Karpas-422 (cell line): ENCODE measurements at regions not wholly inside any gene's neighbourhood (a gene's known extent, or its start where the extent isn't known, plus 50 kb on each side); places are given as distances from the start of the nearest gene placed in this dataset.

Experiments used
- DNase-seq: peaks from one replicate; pipeline ENCODE4 v3.0.0-alpha.2; 2015
- H2AFZ ChIP-seq: fragments of 200-600 bp; sonication (generic); 2 replicates; pipeline ENCODE4 v1.6.1; 2014; ENCODE audit warnings: antibody characterized with exemption, low read length, mixed read lengths
- H3K27ac ChIP-seq: fragments of 200-600 bp; sonication (generic); 2 replicates; pipeline ENCODE4 v1.5.1; 2014; ENCODE audit warnings: mild to moderate bottlenecking, low read length, moderate library complexity
- H3K27me3 ChIP-seq: fragments of 200-600 bp; sonication (generic); 2 replicates; pipeline ENCODE4 v1.6.1; 2014; ENCODE audit warnings: low read length, mixed read lengths
- H3K36me3 ChIP-seq: fragments of 200-600 bp; sonication (generic); 2 replicates; pipeline ENCODE4 v1.6.1; 2014; ENCODE audit warnings: low read length, mixed read lengths; ENCODE audit not compliant: insufficient read depth
- H3K4me1 ChIP-seq: fragments of 200-600 bp; sonication (generic); 2 replicates; pipeline ENCODE4 v1.6.1; 2014; ENCODE audit warnings: mild to moderate bottlenecking, low read length, mixed read lengths
- H3K4me2 ChIP-seq: fragments of 200-600 bp; sonication (generic); 2 replicates; pipeline ENCODE4 v1.6.1; 2014; ENCODE audit warnings: low read length, low read depth, mild to moderate bottlenecking; ENCODE audit not compliant: poor library complexity, severe bottlenecking
- H3K4me3 ChIP-seq: fragments of 200-600 bp; sonication (generic); 2 replicates; pipeline ENCODE4 v1.5.1; 2014; ENCODE audit warnings: mild to moderate bottlenecking, antibody characterized with exemption, low read length, mixed read lengths
- H3K79me2 ChIP-seq: fragments of 200-600 bp; sonication (generic); 2 replicates; pipeline ENCODE4 v1.6.1; 2014; ENCODE audit warnings: mild to moderate bottlenecking, low read length, mixed read lengths
- H3K9ac ChIP-seq: fragments of 200-600 bp; sonication (generic); 2 replicates; pipeline ENCODE4 v1.6.0; 2014; ENCODE audit warnings: low read length
- H3K9me2 ChIP-seq: fragments of 200-600 bp; sonication (generic), shearing (Covaris generic); replicated peaks from 2 replicates; pipeline ENCODE4 v1.6.0; 2014; ENCODE audit warnings: mild to moderate bottlenecking, low read length, moderate library complexity; ENCODE audit not compliant: insufficient read depth
- H3K9me3 ChIP-seq: fragments of 300-700, 200-600 bp; sonication (generic); 2 replicates; pipeline ENCODE4 v1.6.1; 2014; ENCODE audit warnings: low read length, mixed read lengths
- H4K20me1 ChIP-seq: fragments of 200-600 bp; sonication (generic); 2 replicates; pipeline ENCODE4 v1.6.1; 2014; ENCODE audit warnings: mild to moderate bottlenecking, antibody characterized with exemption, low read length, low read depth; ENCODE audit not compliant: insufficient read depth

DNA sequence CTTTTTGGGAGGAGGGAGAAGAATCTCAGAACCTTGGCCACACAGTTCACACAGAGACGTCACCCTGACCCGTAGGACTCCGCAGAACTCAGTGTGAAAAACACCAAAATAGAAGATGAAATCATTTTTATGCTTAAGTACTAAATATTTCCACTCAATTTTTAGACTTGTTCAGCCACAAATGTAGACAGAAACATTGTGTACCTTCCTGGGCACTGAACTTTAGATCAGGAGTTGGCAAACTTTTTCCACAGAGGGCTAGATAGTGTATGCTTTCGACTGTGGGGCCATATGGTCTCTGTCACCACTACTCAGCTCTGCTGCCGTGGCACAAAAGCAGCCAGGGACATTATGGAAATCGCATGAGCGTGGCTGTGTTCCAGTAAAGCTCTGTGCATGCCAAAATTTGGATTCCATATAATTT is 61.8 kb upstream of the STOX2 start:
- Histone ChIP-seq H3K9me3 (no peaks in the 10 kb centered on the region), H3K79me2 (no peaks in the 10 kb centered on the region), H3K9me2 (no peaks in the 10 kb centered on the region), H3K4me2 (no peak overlapping the region), H3K9ac (no peak overlapping the region), H3K4me1 (no peaks in the 10 kb centered on the region), H3K27me3 (no peaks in the 10 kb centered on the region), H3K27ac (no peak overlapping the region), H2AFZ (no peak overlapping the region), H4K20me1 (no peaks in the 10 kb centered on the region), H3K36me3 (no peaks in the 10 kb centered on the region), H3K4me3 (no peak overlapping the region)
- no peak for DNase-seq

DNA sequence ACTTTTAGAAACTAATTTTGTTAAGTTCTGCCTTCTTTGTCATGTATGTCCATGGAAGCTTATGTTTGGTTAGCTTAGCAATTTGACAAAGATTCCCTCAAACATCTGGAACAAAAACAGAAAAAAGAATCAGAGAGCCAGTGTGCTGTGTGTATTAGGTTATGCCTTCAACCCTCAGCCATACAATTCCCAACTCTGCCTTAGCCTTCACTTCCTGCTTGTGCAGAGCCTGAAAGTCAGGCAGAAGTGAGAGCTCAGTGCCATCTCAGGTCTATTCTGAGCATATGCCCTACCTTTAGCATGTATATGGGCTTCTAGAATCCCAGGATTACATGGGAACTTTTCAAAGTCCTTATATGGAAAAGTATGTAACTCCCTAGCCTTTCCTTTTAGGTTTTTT is 58.2 kb upstream of the STOX2 start:
- DNase-seq: no peak
- Histone ChIP-seq H3K9ac (no peak overlapping the region), H3K4me1 (no peaks in the 10 kb centered on the region), H3K27me3 (no peaks in the 10 kb centered on the region), H2AFZ (no peak overlapping the region), H4K20me1 (no peaks in the 10 kb centered on the region), H3K79me2 (no peaks in the 10 kb centered on the region), H3K27ac (no peak overlapping the region), H3K4me2 (no peak overlapping the region), H3K9me3 (no peaks in the 10 kb centered on the region), H3K4me3 (no peak overlapping the region), H3K9me2 (no peaks in the 10 kb centered on the region), H3K36me3 (no peaks in the 10 kb centered on the region)

GRCh38 chr4:183848805-183849204 is 56.3 kb upstream of the STOX2 start:
- Histone ChIP-seq H4K20me1 (no peaks in the 10 kb centered on the region), H3K4me3 (no peak overlapping the region), H3K36me3 (no peaks in the 10 kb centered on the region), H3K9me3 (no peaks in the 10 kb centered on the region), H3K27ac (no peak overlapping the region), H3K27me3 (no peaks in the 10 kb centered on the region), H2AFZ (no peak overlapping the region), H3K9ac (no peak overlapping the region), H3K4me2 (no peak overlapping the region), H3K79me2 (no peaks in the 10 kb centered on the region), H3K9me2 (no peaks in the 10 kb centered on the region), H3K4me1 (no peaks in the 10 kb centered on the region)
- DNase-seq: no peak

GRCh38 chr4:183852910-183853547 is 52.1 kb upstream of the STOX2 start:
- no peak overlapping the region for H3K9ac ChIP-seq
- no peak overlapping the region for H2AFZ ChIP-seq
- no peaks in the 10 kb centered on the region for H3K79me2 ChIP-seq
- H3K4me2 ChIP-seq: no peak overlapping the region
- H3K4me1 ChIP-seq: no peaks in the 10 kb centered on the region
- no peaks in the 10 kb centered on the region for H3K27me3 ChIP-seq
- H3K27ac ChIP-seq: no peak overlapping the region
- H4K20me1 ChIP-seq: no peaks in the 10 kb centered on the region
- H3K9me3 ChIP-seq: no peaks in the 10 kb centered on the region
- H3K4me3 ChIP-seq: no peak overlapping the region
- no peaks in the 10 kb centered on the region for H3K9me2 ChIP-seq
- H3K36me3 ChIP-seq: no peaks in the 10 kb centered on the region
- DNase-seq: no peak

GRCh38 chr4:183853548-183853940 is 51.6 kb upstream of the STOX2 start:
- no peak overlapping the region for H3K9ac ChIP-seq
- H3K4me3 ChIP-seq: no peak overlapping the region
- no peaks in the 10 kb centered on the region for H4K20me1 ChIP-seq
- no peaks in the 10 kb centered on the region for H3K4me1 ChIP-seq
- no peak overlapping the region for H2AFZ ChIP-seq
- DNase-seq: no peak
- H3K27ac ChIP-seq: no peak overlapping the region
- H3K27me3 ChIP-seq: no peaks in the 10 kb centered on the region
- no peaks in the 10 kb centered on the region for H3K36me3 ChIP-seq
- no peaks in the 10 kb centered on the region for H3K9me3 ChIP-seq
- no peak overlapping the region for H3K4me2 ChIP-seq
- H3K9me2 ChIP-seq: no peaks in the 10 kb centered on the region
- H3K79me2 ChIP-seq: no peaks in the 10 kb centered on the region
